GM18873 (cell line): ENCODE measurements at regions not wholly inside any gene's neighbourhood (a gene's known extent, or its start where the extent isn't known, plus 50 kb on each side); places are given as distances from the start of the nearest gene placed in this dataset.
"Not testable (repeated sequence)": the region's sequence is repeated elsewhere in the genome, so short reads cannot be mapped to it uniquely, and the experiment has no call there.

Experiments used
- ATAC-seq: cut with Tn5 transposase; IDR thresholded peaks from one replicate; pipeline ENCODE4 v1.9.1; 2021; ENCODE audit warnings: mild to moderate bottlenecking, moderate library complexity, moderate number of reproducible peaks; ENCODE audit not compliant: unreplicated experiment, low FRiP score

DNA sequence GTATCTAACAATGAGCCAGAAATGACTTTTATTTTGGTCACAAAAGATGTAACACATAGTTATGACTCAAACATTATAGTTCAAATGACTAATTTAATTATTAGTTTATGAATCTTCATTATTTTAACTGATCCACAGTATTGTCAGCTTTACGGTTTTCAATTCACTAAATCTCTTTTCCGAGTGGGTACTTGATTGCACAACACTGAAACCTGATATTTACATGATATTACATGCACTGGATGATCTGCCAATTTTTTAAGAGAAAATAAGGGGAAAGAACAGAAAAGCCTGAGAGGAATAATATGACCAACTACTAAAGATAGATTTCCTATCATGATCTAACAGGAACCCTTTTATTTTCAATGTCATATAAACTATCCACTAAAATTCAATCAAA, 1446.0 kb downstream of the FSTL5 start:
- ATAC-seq: no peak

- no peak for ATAC-seq
These were observed 1439.7 kb downstream of the FSTL5 start for GRCh38 chr4:160724063-160724462.

GRCh38 chr4:160745126-160745525, 1418.7 kb downstream of the FSTL5 start:
- ATAC-seq: no peak

DNA sequence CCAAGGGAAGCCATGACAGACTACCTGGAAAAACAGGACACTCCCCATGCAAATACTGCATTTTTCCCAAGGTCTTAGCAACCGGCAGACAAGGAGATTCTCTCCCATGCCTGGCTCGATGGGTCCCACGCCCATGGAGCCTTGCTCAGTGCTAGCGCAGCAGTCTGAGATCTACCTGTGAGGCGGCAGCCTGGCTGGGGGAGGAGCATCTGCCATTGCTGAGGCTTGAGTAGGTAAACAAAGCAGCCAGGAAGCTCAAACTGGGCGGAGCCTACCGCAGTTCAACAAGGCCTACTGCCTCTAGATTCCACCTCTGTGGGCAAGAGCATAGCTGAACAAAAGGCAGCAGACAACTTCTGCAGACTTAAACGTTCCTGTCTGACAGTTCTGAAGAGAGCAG, 1417.2 kb downstream of the FSTL5 start:
- not testable (repeated sequence) for ATAC-seq

GRCh38 chr4:160772668-160773067, 1391.1 kb downstream of the FSTL5 start:
- no peak for ATAC-seq

- ATAC-seq: no peak
These were observed 1368.6 kb downstream of the FSTL5 start for GRCh38 chr4:160795216-160795615.

- ATAC-seq: no peak
These were observed 1355.6 kb downstream of the FSTL5 start for GRCh38 chr4:160808174-160808573.

DNA sequence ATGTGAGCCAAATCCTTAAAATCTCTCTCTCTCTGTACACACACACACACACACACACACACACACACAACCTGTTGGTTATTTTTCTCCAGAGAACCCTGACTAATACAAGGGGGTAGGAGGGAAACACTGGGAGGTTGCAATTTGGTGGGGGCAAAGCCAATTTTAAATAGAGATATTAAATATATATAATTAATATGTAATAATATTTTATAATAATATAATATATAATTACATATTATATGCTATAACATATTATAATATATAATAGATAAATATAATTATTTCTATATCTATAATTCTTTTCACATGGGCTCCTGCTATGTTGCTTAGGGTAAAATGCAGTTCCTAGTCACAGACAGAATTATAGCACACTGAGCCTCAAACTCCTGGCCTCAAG, 1354.2 kb downstream of the FSTL5 start:
- no peak for ATAC-seq

DNA sequence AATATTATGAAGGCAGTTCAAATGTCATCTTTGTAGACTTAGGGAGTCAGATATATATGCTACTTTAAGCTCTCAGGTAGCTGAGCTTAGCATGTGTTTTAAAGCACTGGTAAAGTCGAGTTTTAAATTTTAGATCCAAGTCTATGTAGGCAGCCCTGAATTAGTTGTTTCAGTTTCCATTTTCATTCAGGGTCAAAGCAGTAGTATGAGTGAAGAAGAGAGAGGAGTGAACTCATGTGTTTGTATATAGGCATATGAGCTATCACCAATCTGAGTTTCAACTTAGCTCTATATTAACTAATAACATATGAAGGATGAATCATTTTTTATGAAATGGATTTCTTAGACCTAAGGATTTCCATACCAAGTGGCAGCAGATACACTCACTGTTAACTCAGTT, 1353.4 kb downstream of the FSTL5 start:
- ATAC-seq: no peak

GRCh38 chr4:160810941-160811340, 1352.9 kb downstream of the FSTL5 start:
- ATAC-seq: no peak

DNA sequence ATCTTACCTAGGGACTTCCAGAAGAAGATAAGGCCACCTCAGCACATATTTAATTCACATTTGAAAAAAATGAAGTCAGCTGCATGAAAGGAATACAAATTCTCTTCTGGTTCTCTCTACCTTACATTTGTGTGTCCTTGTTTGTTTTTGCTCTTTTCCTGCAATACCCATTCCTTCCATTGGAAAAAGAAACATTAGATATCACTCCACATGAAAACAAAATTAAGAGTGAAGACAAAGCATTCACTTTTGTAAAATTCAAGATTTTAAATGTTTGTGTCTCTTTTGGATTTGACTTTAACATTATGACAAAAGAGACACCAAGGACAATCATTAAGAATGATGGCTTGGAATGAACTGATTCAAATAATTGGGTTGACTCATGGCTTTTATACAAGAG, 1351.8 kb downstream of the FSTL5 start:
- no peak for ATAC-seq

DNA sequence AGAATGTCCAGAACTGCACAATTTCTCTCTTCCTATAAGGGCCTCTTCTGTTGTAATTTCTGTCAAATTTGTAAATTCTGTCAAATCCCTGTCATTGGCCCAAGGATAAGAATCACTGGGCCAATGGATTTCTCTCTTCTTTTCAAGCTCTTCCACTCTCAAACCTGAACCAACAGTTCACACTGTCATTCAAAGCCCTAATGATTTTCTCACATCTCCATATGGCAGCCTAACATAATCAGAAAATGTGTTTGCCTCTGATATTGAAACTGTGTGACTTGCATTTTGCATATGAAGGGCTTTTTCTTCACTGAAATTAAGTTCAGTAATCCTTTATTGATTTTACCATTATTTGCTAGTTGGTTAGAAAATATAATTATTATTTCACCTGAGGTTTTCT, 1349.1 kb downstream of the FSTL5 start:
- no peak for ATAC-seq

- no peak for ATAC-seq
These were observed 1345.2 kb downstream of the FSTL5 start for GRCh38 chr4:160818571-160818970.

GRCh38 chr4:160819791-160820190, 1344.0 kb downstream of the FSTL5 start:
- no peak for ATAC-seq

DNA sequence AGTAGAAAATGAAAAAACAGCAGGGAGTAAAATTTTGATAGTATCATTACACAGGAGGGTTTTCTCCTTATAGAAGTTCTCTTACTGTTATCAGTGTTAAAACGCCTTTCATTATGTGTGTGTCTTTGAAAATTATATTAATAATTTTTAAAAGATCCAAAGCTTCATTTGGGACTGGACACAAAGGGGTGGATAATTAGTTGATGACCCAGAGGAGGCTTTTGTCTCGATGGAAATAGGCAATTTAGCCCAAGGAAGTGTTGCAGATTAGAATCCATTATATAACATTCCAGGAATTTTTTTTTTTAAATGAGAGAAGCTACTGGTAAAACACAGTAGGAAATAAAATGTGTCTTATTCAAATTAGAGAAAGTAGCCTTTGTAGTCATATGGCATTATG, 1339.3 kb downstream of the FSTL5 start:
- ATAC-seq: no peak

DNA sequence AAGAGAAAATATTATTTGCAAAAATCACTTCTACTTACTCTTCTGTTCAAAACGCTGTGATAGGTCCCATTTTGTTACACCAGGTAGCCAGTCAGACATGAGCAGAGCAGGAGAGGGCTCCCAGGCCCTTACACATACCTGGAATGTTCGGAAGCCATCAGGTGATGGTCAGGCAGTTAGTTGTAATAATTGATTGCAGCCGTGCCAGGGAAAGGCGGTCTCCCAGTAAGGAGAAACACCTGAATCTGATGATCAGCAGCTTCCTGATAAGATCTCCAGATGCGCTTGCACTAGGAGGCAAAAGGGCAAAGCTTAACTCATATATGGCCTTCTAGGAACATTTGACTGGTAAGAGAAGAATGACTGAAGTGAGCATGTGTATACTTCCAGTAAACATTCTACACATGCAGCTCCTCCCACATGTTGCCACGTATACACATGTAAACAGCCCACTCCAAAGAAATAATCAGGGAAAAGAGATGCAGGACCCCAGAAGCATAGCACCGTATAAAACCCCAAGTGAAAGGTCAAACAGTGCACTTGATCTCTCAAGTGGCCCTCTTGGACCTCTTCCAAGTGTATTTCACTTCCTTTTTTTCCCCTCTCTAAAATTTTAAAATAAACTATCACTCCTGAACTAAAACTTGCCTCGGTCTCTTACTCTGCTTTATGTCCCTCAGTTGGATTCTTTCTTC, 1338.0 kb downstream of the FSTL5 start:
- no peak for ATAC-seq

- no peak for ATAC-seq
These were observed 1337.5 kb downstream of the FSTL5 start for GRCh38 chr4:160826339-160826679.

GRCh38 chr4:160831165-160831922, 1332.5 kb downstream of the FSTL5 start:
- no peak for ATAC-seq

GRCh38 chr4:160835789-160836188, 1328.0 kb downstream of the FSTL5 start:
- no peak for ATAC-seq

DNA sequence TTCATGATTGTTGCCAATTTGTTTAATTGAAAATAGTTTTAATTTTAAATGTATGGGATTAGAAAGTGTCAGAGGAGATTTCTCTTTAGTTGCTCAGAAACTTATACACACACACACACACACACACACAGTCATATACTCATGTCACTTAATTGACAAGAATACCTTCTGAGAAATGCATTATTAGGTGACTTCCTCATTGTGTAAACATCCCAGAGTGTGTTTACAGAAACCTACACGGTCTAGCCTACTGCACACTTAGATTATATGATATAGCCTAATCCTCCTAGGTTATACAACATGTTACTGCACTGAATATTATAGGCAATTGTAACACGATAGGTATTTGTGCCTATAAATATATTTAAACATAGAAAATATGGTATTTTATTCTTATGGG, 1327.4 kb downstream of the FSTL5 start:
- no peak for ATAC-seq

- no peak for ATAC-seq
These were observed 1317.7 kb downstream of the FSTL5 start for GRCh38 chr4:160846121-160846520.

DNA sequence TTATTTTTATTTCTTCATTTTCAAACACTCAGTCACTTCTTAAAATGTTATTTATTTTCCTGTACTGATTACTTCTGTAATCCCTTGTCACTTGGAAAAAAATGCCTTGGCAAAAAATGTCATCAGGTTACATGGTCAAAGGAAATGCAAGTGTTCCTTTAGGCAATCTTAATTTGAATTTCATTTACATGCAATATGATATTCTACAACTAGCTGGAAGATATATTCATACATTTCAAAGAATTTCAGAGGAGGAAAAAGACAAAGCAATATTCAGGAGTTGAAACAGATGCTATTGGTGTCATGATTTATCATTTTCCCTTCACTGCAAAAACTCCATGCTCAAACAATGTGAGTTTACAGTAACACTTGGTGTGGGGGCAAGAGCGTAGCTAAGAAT, 1316.6 kb downstream of the FSTL5 start:
- no peak for ATAC-seq
